Neural cell (in vitro differentiated cells): ENCODE measurements at regions not wholly inside any gene's neighbourhood (a gene's known extent, or its start where the extent isn't known, plus 50 kb on each side); places are given as distances from the start of the nearest gene placed in this dataset.

Experiments used
- H2AFZ ChIP-seq: fragments of 200-600, 300-800 bp; sonication (generic), shearing (Covaris generic); 2 replicates; pipeline ENCODE4 v1.6.0; 2014; ENCODE audit warnings: low read depth, mild to moderate bottlenecking, antibody characterized with exemption, low read length, moderate library complexity
- H3F3A ChIP-seq: fragments of 200-600 bp; shearing (Covaris generic); 2 replicates; pipeline ENCODE4 v1.6.1; 2016; ENCODE audit warnings: mild to moderate bottlenecking, moderate library complexity, mixed read lengths, antibody characterized with exemption, low read length; ENCODE audit not compliant: insufficient read depth, poor library complexity, severe bottlenecking
- H3K27ac ChIP-seq: fragments of 200-600, 300-800 bp; sonication (generic), shearing (Covaris generic); 2 replicates; pipeline ENCODE4 v1.5.1; 2014; ENCODE audit warnings: mild to moderate bottlenecking, low read length, moderate library complexity
- H3K27me3 ChIP-seq: fragments of 300-800, 200-600 bp; sonication (generic), shearing (Covaris generic); 2 replicates; pipeline ENCODE4 v1.6.0; 2014; ENCODE audit warnings: mild to moderate bottlenecking, low read depth, low read length, moderate library complexity; ENCODE audit not compliant: insufficient read depth
- H3K36me3 ChIP-seq: fragments of 300-800, 200-600 bp; sonication (generic), shearing (Covaris generic); 2 replicates; pipeline ENCODE4 v1.5.1; 2014; ENCODE audit warnings: mild to moderate bottlenecking, antibody characterized with exemption, low read length, moderate library complexity; ENCODE audit not compliant: insufficient read depth
- H3K4me2 ChIP-seq: fragments of 300-800, 200-600 bp; sonication (generic), shearing (Covaris generic); 2 replicates; pipeline ENCODE4 v1.6.0; 2014; ENCODE audit warnings: mild to moderate bottlenecking, low read length
- H3K4me3 ChIP-seq: fragments of 300-800, 200-600 bp; sonication (generic), shearing (Covaris generic); 2 replicates; pipeline ENCODE4 v1.5.1; 2014; ENCODE audit warnings: mild to moderate bottlenecking, low read length, moderate library complexity
- H3K79me2 ChIP-seq: fragments of 200-600 bp; shearing (Covaris generic); replicated peaks from 2 replicates; pipeline ENCODE4 v1.6.0; 2014; ENCODE audit warnings: mild to moderate bottlenecking, low read length, moderate library complexity; ENCODE audit not compliant: insufficient read depth
- H3K9ac ChIP-seq: fragments of 300-800, 200-600 bp; sonication (generic), shearing (Covaris generic); 2 replicates; pipeline ENCODE4 v1.6.1; 2016; ENCODE audit warnings: mild to moderate bottlenecking, low read length, mixed read lengths
- H3K9me2 ChIP-seq: fragments of 200-600 bp; shearing (Covaris generic); 2 replicates; pipeline ENCODE4 v1.6.1; 2016; ENCODE audit warnings: mild to moderate bottlenecking, low read length, mixed read lengths; ENCODE audit not compliant: insufficient read depth
- H3K9me3 ChIP-seq: fragments of 200-600, 300-800 bp; sonication (generic), shearing (Covaris generic); 2 replicates; pipeline ENCODE4 v1.6.1; 2016; ENCODE audit warnings: mild to moderate bottlenecking, mixed run types, low read length, moderate library complexity, mixed read lengths
- H4K20me1 ChIP-seq: fragments of 200-600 bp; shearing (Covaris generic); 2 replicates; pipeline ENCODE4 v1.6.1; 2016; ENCODE audit warnings: mild to moderate bottlenecking, mixed run types; ENCODE audit not compliant: insufficient read depth
- CTCF ChIP-seq: fragments of 450-650 bp; IDR thresholded peaks from 2 replicates; pipeline ENCODE4 v1.5.1; 2014; ENCODE audit warnings: antibody characterized with exemption, mild to moderate bottlenecking, moderate library complexity; ENCODE audit not compliant: poor library complexity, severe bottlenecking
- EP300 ChIP-seq: fragments of 450-650 bp; conservative IDR thresholded peaks from 2 replicates; pipeline ENCODE4 v1.6.1; 2014; ENCODE audit warnings: antibody characterized with exemption, mild to moderate bottlenecking, moderate library complexity; ENCODE audit not compliant: poor library complexity, severe bottlenecking
- EZH2 ChIP-seq: fragments of 200-600, 300-800 bp; shearing (Covaris generic), sonication (generic); IDR thresholded peaks from 2 replicates; pipeline ENCODE4 v1.6.1; 2014; ENCODE audit warnings: antibody characterized with exemption, low read length, borderline replicate concordance, mild to moderate bottlenecking; ENCODE audit not compliant: insufficient read depth, poor library complexity, severe bottlenecking
- MXI1 ChIP-seq: fragments of 450-650 bp; conservative IDR thresholded peaks from 2 replicates; pipeline ENCODE4 v1.6.1; 2014; ENCODE audit warnings: antibody characterized with exemption, mild to moderate bottlenecking; ENCODE audit not compliant: poor library complexity, severe bottlenecking
- POLR2AphosphoS5 ChIP-seq: IDR thresholded peaks from 2 replicates; pipeline ENCODE4 v1.6.1; 2012
- RAD21 ChIP-seq: fragments of 450-650 bp; conservative IDR thresholded peaks from 2 replicates; pipeline ENCODE4 v1.6.1; 2014; ENCODE audit warnings: antibody characterized with exemption, mild to moderate bottlenecking, moderate library complexity
- REST ChIP-seq: IDR thresholded peaks from 2 replicates; pipeline ENCODE4 v1.6.1; 2012; ENCODE audit warnings: borderline replicate concordance
- SMC3 ChIP-seq: fragments of 450-650 bp; conservative IDR thresholded peaks from 2 replicates; pipeline ENCODE4 v1.6.1; 2014; ENCODE audit warnings: antibody characterized with exemption, mild to moderate bottlenecking, moderate library complexity; ENCODE audit not compliant: poor library complexity
- TAF1 ChIP-seq: IDR thresholded peaks from 2 replicates; pipeline ENCODE4 v1.6.1; 2012; ENCODE audit warnings: low read depth

GRCh38 chr7:54129035-54129434 is 413.1 kb upstream of the VSTM2A start:
- H3K9ac ChIP-seq, result no peak overlapping the region
- H3F3A ChIP-seq, result no peaks in the 10 kb centered on the region
- H3K79me2 ChIP-seq, result no peaks in the 10 kb centered on the region
- no peaks in the 10 kb centered on the region for H3K36me3 ChIP-seq
- H3K9me3 ChIP-seq, result no peaks in the 10 kb centered on the region
- H3K4me2 ChIP-seq, result no peak overlapping the region
- no peak overlapping the region for H2AFZ ChIP-seq
- no peaks in the 10 kb centered on the region for H3K9me2 ChIP-seq
- TF ChIP-seq EZH2 (no peak), CTCF (no peak), MXI1 (no peak), REST (no peak), SMC3 (no peak), TAF1 (no peak), POLR2AphosphoS5 (no peak), EP300 (no peak), RAD21 (no peak)
- H3K27ac ChIP-seq, result no peak overlapping the region
- no peaks in the 10 kb centered on the region for H4K20me1 ChIP-seq
- no peak overlapping the region for H3K4me3 ChIP-seq
- H3K27me3 ChIP-seq, result no peaks in the 10 kb centered on the region

- Histone ChIP-seq H3F3A (no peaks in the 10 kb centered on the region), H3K36me3 (no peaks in the 10 kb centered on the region), H4K20me1 (no peaks in the 10 kb centered on the region), H2AFZ (no peak overlapping the region), H3K27me3 (no peaks in the 10 kb centered on the region), H3K9me2 (no peaks in the 10 kb centered on the region), H3K79me2 (no peaks in the 10 kb centered on the region), H3K9ac (no peak overlapping the region), H3K4me2 (no peak overlapping the region), H3K27ac (no peak overlapping the region), H3K4me3 (no peak overlapping the region), H3K9me3 (no peaks in the 10 kb centered on the region)
- TF ChIP-seq EZH2, result no peak
- no peak for TF ChIP-seq TAF1
- TF ChIP-seq REST, result no peak
- TF ChIP-seq EP300, result no peak
- TF ChIP-seq CTCF, result no peak
- TF ChIP-seq RAD21, result no peak
- TF ChIP-seq POLR2AphosphoS5, result no peak
- no peak for TF ChIP-seq MXI1
- no peak for TF ChIP-seq SMC3
These were observed 400.6 kb upstream of the VSTM2A start for GRCh38 chr7:54141576-54141975.
